Hippocampal formation (tissue), 2 donors: ENCODE measurements at regions not wholly inside any gene's neighbourhood (a gene's known extent, or its start where the extent isn't known, plus 50 kb on each side); places are given as distances from the start of the nearest gene placed in this dataset.

Experiments
- DNase-seq, 2 donors: peaks; one replicate each; lab custom pipeline; 2025; lab: John Stamatoyannopoulos, UW

GRCh38 chr10:24120646-24121045, 88.3 kb upstream of the KIAA1217 start:
- no peak for DNase-seq

- DNase-seq: no peak
Measured at GRCh38 chr10:24127516-24127915, 81.4 kb upstream of the KIAA1217 start.

DNA sequence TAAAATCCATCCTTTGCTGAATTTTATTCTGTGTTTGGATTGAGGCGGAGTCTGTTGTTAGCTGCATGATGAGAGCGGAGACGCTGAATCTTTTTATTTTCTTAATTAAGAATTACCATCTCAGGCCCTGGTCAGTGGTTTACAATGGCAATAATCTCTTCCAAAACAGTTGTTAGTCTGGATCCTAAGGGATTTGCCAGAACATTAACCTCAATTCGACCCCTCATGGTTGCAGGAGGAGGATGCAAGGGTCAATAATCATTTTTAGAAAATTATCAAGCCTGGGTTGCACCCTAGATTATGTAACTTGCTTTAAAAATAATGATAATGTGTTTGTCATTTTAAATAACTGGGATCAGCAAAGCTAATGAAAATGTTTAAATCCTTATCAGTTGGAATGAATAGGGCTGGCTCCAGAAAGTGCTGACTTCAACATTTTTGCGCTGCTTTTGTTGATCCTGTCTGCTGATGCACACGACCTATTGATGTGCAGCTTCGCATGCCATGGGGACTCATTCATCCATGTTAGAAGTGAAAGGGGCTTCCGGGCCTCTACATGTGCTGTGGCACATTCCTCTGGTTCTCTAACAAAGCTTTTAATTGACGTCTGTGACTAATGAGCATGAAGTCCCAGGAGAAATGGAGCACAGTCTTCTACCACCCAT, 80.7 kb upstream of the KIAA1217 start:
- DNase-seq: no peak

DNA sequence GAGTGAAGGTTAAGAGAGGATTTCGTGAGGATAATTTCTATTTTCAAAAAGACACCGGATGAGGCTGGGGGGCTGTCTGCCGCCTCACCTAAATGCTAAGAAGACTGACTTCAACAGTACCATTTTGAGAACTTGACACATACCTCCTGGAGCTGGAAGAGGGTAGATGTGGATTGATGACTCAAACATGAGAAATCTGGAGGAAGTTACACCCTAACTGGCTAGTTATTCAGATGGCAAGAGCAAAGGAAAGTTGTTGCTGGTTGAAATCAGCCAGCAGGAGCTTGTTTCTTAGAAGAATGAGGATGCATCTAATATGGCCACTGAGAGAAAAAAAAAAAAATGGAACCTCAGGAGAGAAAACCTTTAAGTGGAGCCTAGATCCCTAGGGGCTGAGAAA, 76.2 kb upstream of the KIAA1217 start:
- DNase-seq: no peak

- DNase-seq: no peak
Measured at GRCh38 chr10:24133835-24134234, 75.1 kb upstream of the KIAA1217 start.

DNA sequence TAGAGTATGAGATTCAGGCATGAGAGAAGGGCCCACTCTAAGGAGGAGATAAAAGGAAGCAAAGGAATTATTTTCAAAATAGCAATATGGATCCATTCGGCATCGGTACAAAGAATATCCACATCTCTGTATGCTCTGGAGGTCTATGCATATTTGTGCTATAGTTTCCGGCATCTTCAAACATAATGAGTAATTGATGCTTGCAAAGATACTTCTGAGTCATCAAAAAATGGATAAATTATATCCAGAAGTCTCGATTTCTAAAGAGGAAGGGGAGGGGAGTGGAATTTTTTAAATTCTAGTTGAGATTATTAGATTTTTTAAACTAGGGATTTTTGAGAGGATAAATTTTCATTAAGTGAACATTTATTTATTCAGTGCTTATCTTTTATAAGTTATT, 72.9 kb upstream of the KIAA1217 start:
- no peak for DNase-seq

DNA sequence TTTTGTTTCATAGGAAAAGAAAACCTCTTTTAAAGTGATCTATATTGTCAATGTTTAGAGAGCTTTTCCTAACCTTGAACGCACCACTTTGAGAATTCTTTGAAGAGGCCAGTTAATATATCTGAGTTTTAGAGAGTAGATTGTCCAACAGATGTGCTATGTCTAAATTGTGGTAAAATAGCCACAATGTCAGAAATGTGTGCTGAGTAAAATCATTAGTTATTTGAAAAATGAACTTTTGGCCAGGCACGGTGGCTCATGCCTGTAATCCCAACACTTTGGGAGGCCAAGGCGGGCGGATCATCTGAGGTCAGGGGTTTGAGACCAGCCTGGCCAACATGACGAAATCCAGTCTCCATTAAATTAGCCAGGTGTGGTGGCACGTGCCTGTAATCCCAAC, 61.6 kb upstream of the KIAA1217 start:
- DNase-seq: no peak

DNA sequence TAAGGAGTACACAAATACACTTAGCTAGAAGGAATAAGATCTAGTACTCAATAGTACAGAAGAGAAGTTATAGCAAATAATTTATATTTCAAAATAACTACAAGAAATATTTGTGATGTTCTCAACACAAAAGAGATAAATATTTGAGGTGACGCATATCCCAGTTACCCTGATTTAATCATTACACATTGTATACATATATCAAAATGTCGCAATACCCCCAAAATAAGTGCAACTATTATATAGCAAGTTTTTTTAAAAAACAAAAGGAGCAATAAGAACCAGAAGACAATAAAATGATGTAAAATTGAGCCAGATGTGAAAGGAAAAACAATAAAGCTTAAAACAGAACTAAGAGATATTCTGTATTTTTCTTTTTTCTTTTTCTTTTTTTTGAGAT, 59.3 kb upstream of the KIAA1217 start:
- DNase-seq: no peak

DNA sequence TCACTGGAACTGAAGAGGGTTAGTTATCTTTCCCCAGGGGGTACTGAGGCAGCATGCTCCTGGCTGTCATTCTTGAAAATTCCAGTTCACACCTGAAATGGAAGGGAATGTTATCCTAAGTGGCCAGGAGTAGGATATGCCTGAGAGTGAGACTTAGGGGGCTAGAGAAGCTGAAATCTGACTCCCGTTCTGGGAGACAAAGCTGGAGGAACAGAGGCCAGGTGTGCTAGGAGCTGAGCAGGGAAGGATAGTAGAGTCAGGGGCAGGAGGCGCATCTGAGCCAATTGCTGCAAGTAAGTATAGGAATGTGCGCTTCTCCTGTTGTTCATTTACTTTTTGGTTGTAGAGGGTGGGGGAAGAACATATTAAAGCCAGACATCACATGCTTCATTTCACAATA, 58.1 kb upstream of the KIAA1217 start:
- DNase-seq: no peak

DNA sequence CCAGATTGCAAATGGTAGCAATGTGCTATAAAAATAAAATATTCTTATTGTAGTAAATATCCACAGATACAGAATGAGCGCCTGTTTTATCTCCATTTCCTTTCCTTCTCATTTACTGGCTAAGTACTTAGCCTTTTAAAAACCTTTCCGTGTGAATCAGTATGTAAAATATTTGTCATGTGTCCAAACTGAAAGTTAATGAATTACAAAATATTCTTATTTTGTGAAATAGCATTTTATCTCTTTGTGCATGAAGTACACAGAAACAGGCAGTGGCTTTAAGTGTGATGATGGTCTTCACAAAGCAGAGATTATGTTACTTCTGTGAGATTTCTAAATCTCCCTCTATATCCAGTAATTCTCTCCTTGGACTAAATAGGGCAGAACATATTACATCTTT, 56.7 kb upstream of the KIAA1217 start:
- DNase-seq: no peak

DNA sequence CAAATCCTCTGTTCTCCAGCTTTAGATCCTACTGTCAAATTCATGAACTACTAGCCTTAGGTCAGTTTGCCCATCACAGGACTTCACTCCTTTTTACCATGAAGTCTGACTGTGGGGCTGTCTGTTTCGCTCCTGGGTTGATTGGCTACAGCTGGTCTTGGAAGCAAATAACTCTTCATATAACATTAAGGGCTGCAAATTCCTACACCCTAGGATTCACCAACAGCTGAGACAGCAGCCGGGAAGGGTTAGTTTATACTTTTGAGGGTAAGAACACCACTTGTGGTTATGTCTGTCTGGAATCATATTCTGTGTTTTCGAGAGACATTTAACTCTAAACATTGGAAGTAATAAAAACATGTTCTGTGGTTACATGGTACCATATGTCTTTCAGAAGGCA, 55.9 kb upstream of the KIAA1217 start:
- DNase-seq: no peak

DNA sequence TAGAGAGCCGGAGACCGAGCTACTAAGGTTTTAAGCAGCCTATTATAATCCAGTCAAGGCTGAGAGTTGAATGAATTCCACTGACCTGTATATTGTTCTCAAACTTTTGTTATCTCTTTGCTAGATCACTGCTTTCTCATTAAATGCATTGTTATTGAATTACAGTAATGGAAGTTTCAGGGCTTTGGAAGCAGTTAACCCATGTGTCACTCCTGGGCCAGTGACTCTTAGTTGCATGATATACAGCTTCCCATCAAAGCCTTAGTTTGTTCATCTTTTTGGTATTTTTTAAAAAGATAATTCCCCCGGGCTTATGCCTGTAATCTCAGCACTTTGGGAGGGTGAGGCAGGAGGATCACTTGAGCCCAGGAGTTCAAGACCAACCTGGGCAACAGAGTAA, 55.4 kb upstream of the KIAA1217 start:
- no peak for DNase-seq

GRCh38 chr10:24156686-24157085, 52.3 kb upstream of the KIAA1217 start:
- no peak for DNase-seq

- DNase-seq: no peak
Measured at GRCh38 chr10:24157567-24157966, 51.4 kb upstream of the KIAA1217 start.
